ENCODE measurements at regions not wholly inside any gene's neighbourhood (a gene's known extent, or its start where the extent isn't known, plus 50 kb on each side); places are given as distances from the start of the nearest gene placed in this dataset.

GRCh38 chr5:74098456-74098855, 472.5 kb downstream of the ARHGEF28 start:
- no peak overlapping the region for H3K4me3 ChIP-seq
- TF ChIP-seq CTCF (IDR thresholded peaks at IDR 0.05) = no peak
- no peaks in the 10 kb centered on the region for H3K27me3 ChIP-seq (ENCODE audit: insufficient read depth in 3 of 3, low read length in 2 of 3)
- no peak overlapping the region for H3K27ac ChIP-seq
- no peak for ATAC-seq
- peaks cover 15% of the 10 kb centered on the region for H3K4me1 ChIP-seq
- intact Hi-C loops (cut with DNase I) = no loop called here
- no peak for DNase-seq
- H3K36me3 ChIP-seq (ENCODE audit: insufficient read depth in 1 of 2, low read depth in 1 of 2) = no peaks in the 10 kb centered on the region
- peaks cover 2% of the 10 kb centered on the region for H3K9me3 ChIP-seq

- intact Hi-C loops (cut with DNase I) = no loop called here
- no peak overlapping the region for H3K27ac ChIP-seq
- no peak overlapping the region for H3K4me3 ChIP-seq
- peaks cover 2% of the 10 kb centered on the region for H3K9me3 ChIP-seq
- no peak for TF ChIP-seq CTCF (IDR thresholded peaks at IDR 0.05)
- ATAC-seq = no peak
- no peaks in the 10 kb centered on the region for H3K27me3 ChIP-seq (ENCODE audit: insufficient read depth in 3 of 3, low read length in 2 of 3)
- no peak for DNase-seq
- H3K4me1 ChIP-seq = peaks cover 15% of the 10 kb centered on the region
- H3K36me3 ChIP-seq (ENCODE audit: insufficient read depth in 1 of 2, low read depth in 1 of 2) = no peaks in the 10 kb centered on the region
Observed at GRCh38 chr5:74096325-74096724, 470.3 kb downstream of the ARHGEF28 start.

- no peak for ATAC-seq
- Histone ChIP-seq H3K9me3 (peaks cover 2% of the 10 kb centered on the region), H3K4me3 (no peak overlapping the region), H3K36me3 (ENCODE audit: insufficient read depth in 1 of 2, low read depth in 1 of 2) (no peaks in the 10 kb centered on the region), H3K4me1 (peaks cover 15% of the 10 kb centered on the region), H3K27me3 (ENCODE audit: insufficient read depth in 3 of 3, low read length in 2 of 3) (no peaks in the 10 kb centered on the region), H3K27ac (no peak overlapping the region)
- intact Hi-C loops (cut with DNase I) = no loop called here
- 91 to 94% (median 93%) methylated on average over 5 of the region's 5 CpGs for WGBS, 3 donors
- no peak for TF ChIP-seq CTCF (IDR thresholded peaks at IDR 0.05)
- no peak for DNase-seq
Observed at GRCh38 chr5:74095871-74096270, 469.9 kb downstream of the ARHGEF28 start.

DNA sequence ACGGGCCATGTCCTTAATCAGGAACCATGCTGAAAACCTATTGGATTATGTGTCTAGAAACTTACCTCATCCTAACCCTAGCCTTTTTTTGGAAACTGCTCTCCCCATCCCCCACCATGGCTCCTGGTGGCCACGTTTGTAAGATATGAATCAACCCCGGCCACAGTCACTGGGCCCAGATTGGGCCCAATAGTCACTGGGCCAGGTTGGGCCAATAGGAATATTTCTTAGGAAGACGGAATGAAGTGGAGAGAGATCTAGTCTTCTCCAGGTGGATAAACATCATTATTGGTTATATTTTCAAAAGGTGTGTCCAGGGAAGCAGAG, 468.7 kb downstream of the ARHGEF28 start:
- Histone ChIP-seq H3K27me3 (ENCODE audit: insufficient read depth in 3 of 3, low read length in 2 of 3) (no peaks in the 10 kb centered on the region), H3K9me3 (peaks cover under 1% of the 10 kb centered on the region), H3K36me3 (ENCODE audit: insufficient read depth in 1 of 2, low read depth in 1 of 2) (no peaks in the 10 kb centered on the region), H3K4me1 (peaks cover 15% of the 10 kb centered on the region), H3K4me3 (no peak overlapping the region), H3K27ac (no peak overlapping the region)
- ATAC-seq (peak; percentile 74 to 91 (median 81)), DNase-seq (no peak)
- intact Hi-C loops (cut with DNase I) = no loop called here
- WGBS, 3 donors = 38 to 67% (median 49%) methylated on average over 4 of the region's 4 CpGs
- no peak for TF ChIP-seq CTCF (IDR thresholded peaks at IDR 0.05)

DNA sequence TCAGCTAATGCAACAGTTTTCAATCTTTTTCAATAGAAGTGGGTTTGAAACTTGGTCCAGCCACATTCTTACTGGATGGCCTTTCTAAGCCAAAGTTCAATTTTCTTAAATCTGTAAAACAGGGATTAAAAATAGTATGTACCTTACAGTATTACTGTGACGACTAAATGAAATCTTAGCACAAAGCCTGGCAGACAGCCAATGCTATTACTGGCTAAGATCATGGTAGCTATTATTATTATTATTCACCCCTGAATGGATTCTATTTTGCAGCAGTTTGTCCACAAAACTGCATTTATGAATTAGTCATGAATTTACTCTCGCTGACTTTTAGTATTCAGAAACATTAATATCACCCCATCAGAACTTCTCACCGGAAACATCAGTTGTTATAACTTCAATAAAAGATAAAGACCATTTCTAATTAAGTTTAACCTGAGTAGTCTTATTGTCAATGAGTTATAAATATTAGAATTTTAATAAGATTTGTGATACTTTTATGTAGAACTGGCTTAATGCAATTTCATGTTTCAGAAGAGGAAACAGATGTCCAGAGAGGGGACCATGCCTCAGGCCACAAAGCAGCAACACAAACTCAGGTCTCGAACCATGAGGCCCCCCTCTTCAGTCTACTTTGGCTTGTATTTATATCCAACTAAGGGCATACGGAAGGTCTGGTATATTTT, 468.2 kb downstream of the ARHGEF28 start:
- DNase-seq = no peak
- Histone ChIP-seq H3K27ac (no peak overlapping the region), H3K9me3 (no peaks in the 10 kb centered on the region), H3K4me1 (peaks cover 15% of the 10 kb centered on the region), H3K27me3 (ENCODE audit: insufficient read depth in 3 of 3, low read length in 2 of 3) (no peaks in the 10 kb centered on the region), H3K36me3 (ENCODE audit: insufficient read depth in 1 of 2, low read depth in 1 of 2) (no peaks in the 10 kb centered on the region), H3K4me3 (no peak overlapping the region)
- WGBS, 3 donors = 48 to 66% (median 52%) methylated on average over 5 of the region's 5 CpGs
- TF ChIP-seq CTCF (IDR thresholded peaks at IDR 0.05) = no peak
- peak in 1 of 4 donors; percentile 58 for ATAC-seq
- intact Hi-C loops (cut with DNase I) = no loop called here
